ENCODE measurements at regions not wholly inside any gene's neighbourhood (a gene's known extent, or its start where the extent isn't known, plus 50 kb on each side); places are given as distances from the start of the nearest gene placed in this dataset.

- H3K4me3 Mint-ChIP-seq, result no peak overlapping the region
- H3K9me3 Mint-ChIP-seq, result no peaks in the 10 kb centered on the region
- H3K9me3 ChIP-seq (ENCODE audit: control insufficient read depth, insufficient read depth, low read length), result no peaks in the 10 kb centered on the region
- TF ChIP-seq, protein P1, sequence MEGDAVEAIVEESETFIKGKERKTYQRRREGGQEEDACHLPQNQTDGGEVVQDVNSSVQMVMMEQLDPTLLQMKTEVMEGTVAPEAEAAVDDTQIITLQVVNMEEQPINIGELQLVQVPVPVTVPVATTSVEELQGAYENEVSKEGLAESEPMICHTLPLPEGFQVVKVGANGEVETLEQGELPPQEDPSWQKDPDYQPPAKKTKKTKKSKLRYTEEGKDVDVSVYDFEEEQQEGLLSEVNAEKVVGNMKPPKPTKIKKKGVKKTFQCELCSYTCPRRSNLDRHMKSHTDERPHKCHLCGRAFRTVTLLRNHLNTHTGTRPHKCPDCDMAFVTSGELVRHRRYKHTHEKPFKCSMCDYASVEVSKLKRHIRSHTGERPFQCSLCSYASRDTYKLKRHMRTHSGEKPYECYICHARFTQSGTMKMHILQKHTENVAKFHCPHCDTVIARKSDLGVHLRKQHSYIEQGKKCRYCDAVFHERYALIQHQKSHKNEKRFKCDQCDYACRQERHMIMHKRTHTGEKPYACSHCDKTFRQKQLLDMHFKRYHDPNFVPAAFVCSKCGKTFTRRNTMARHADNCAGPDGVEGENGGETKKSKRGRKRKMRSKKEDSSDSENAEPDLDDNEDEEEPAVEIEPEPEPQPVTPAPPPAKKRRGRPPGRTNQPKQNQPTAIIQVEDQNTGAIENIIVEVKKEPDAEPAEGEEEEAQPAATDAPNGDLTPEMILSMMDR (IDR thresholded peaks at IDR 0.05), result no peak
- ATAC-seq (no peak), DNase-seq (no peak)
- no peaks in the 10 kb centered on the region for H3K36me3 ChIP-seq (ENCODE audit: control insufficient read depth, insufficient read depth, low read length)
- H3K36me3 Mint-ChIP-seq, result no peaks in the 10 kb centered on the region
- no peaks in the 10 kb centered on the region for H3K4me1 ChIP-seq (ENCODE audit: control insufficient read depth, insufficient read depth, low read length)
- no peaks in the 10 kb centered on the region for H3K27me3 Mint-ChIP-seq (ENCODE audit: low read depth in 2 of 2)
- intact Hi-C loops (cut with micrococcal nuclease), result no loop called here
- no peaks in the 10 kb centered on the region for H3K4me1 Mint-ChIP-seq
- H3K27ac Mint-ChIP-seq, result no peak overlapping the region
- 100% methylated on average over 1 of the region's 1 CpG for whole genome bisulfite sequencing (ENCODE audit: insufficient coverage)
- no peak overlapping the region for H3K27ac ChIP-seq (ENCODE audit: low read length)
- no peak overlapping the region for H3K4me3 ChIP-seq (ENCODE audit: low read length)
- no peaks in the 10 kb centered on the region for H3K27me3 ChIP-seq (ENCODE audit: control insufficient read depth, insufficient read depth, low read length)
These were observed 114.2 kb upstream of the SULT1C3 start for GRCh38 chr2:108125581-108125980.

DNA sequence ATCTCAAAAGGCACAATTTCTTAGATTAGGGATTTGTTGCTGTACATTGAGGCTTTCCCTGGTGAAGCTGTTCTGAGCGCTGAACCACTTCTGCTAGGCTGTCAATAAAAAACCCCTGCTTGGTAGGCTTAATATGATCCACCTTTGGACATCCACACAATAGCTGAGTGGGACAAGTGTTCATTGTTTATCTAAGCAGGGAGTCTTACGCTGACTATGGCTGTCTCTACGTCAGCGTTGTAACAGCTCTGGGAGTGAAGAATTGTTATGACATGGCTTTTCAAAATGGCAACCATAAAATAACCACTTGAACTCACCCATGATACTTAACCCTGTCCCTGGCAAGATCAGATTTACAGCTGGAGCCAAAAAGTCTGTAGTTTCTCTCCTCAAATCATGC, 111.5 kb upstream of the SULT1C3 start:
- TF ChIP-seq, protein P1 (IDR thresholded peaks at IDR 0.05), result no peak
- Mint-ChIP-seq H3K36me3 (no peaks in the 10 kb centered on the region), H3K9me3 (no peaks in the 10 kb centered on the region), H3K27me3 (ENCODE audit: low read depth in 2 of 2) (no peaks in the 10 kb centered on the region), H3K27ac (no peak overlapping the region), H3K4me3 (no peak overlapping the region), H3K4me1 (no peaks in the 10 kb centered on the region)
- H3K27me3 ChIP-seq (ENCODE audit: control insufficient read depth, insufficient read depth, low read length), result no peaks in the 10 kb centered on the region
- intact Hi-C loops (cut with micrococcal nuclease), result no loop called here
- no peak overlapping the region for H3K27ac ChIP-seq (ENCODE audit: low read length)
- no peaks in the 10 kb centered on the region for H3K36me3 ChIP-seq (ENCODE audit: control insufficient read depth, insufficient read depth, low read length)
- H3K4me1 ChIP-seq (ENCODE audit: control insufficient read depth, insufficient read depth, low read length), result no peaks in the 10 kb centered on the region
- H3K4me3 ChIP-seq (ENCODE audit: low read length), result no peak overlapping the region
- 100% methylated on average over 1 of the region's 4 CpGs for WGBS (ENCODE audit: insufficient coverage)
- ATAC-seq, result no peak
- H3K9me3 ChIP-seq (ENCODE audit: control insufficient read depth, insufficient read depth, low read length), result peaks cover 4% of the 10 kb centered on the region
- DNase-seq, result no peak

DNA sequence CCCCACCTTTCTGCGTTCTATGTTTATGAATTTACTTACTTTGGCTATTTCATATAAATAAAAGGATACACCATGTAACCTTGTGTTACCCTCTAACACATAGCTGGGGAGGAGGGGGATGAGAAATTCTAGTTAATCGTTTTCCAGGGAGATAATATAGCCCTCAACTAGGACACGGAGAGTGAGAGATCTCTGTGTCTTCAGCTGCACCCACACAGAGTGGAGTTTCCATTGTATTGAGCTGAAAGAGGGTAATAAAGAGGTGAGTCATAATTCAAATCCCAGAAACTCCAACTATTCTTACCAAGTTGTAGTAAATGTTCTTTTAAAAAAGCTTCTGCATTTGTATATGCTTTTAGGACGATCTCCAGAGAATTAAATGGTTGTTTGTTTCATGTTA, 110.1 kb upstream of the SULT1C3 start:
- Mint-ChIP-seq H3K9me3 (peaks cover 4 to 5% of the 10 kb centered on the region in 2 donors), H3K4me3 (no peak overlapping the region), H3K4me1 (no peaks in the 10 kb centered on the region), H3K36me3 (no peaks in the 10 kb centered on the region), H3K27me3 (ENCODE audit: low read depth in 2 of 2) (no peaks in the 10 kb centered on the region), H3K27ac (no peak overlapping the region)
- Histone ChIP-seq H3K27me3 (ENCODE audit: control insufficient read depth, insufficient read depth, low read length) (no peaks in the 10 kb centered on the region), H3K4me3 (ENCODE audit: low read length) (no peak overlapping the region), H3K4me1 (ENCODE audit: control insufficient read depth, insufficient read depth, low read length) (no peaks in the 10 kb centered on the region), H3K27ac (ENCODE audit: low read length) (no peak overlapping the region), H3K36me3 (ENCODE audit: control insufficient read depth, insufficient read depth, low read length) (no peaks in the 10 kb centered on the region), H3K9me3 (ENCODE audit: control insufficient read depth, insufficient read depth, low read length) (peaks cover 4% of the 10 kb centered on the region)
- no peak for ATAC-seq
- TF ChIP-seq, protein P1 (IDR thresholded peaks at IDR 0.05), result no peak
- WGBS (ENCODE audit: insufficient coverage), result 76% methylated on average over 3 of the region's 4 CpGs
- intact Hi-C loops (cut with micrococcal nuclease), result no loop called here
- DNase-seq, result no peak

DNA sequence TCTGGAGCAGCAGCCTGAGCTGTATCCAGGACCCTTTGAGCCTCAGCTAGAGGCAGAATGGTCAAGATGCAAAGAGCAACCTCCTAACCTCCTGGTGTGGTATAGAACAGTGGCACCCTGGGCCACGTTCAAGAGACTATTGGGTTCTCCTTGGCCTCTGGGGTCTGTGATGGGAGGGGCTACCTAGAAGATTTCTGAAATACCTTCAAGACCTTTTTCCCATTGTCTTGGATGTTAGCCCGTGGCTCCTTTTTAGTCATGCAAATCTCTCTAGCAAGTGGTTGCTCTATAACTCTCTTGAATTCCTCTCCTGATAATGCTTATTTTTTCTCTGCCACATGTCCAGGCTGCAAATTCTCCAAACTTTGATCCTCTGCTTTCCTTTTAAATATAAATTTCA, 106.3 kb upstream of the SULT1C3 start:
- no peak overlapping the region for H3K4me3 Mint-ChIP-seq
- H3K9me3 ChIP-seq (ENCODE audit: control insufficient read depth, insufficient read depth, low read length), result peaks cover 4% of the 10 kb centered on the region
- no peaks in the 10 kb centered on the region for H3K4me1 ChIP-seq (ENCODE audit: control insufficient read depth, insufficient read depth, low read length)
- H3K27ac Mint-ChIP-seq, result no peak overlapping the region
- no peaks in the 10 kb centered on the region for H3K27me3 ChIP-seq (ENCODE audit: control insufficient read depth, insufficient read depth, low read length)
- no peaks in the 10 kb centered on the region for H3K36me3 ChIP-seq (ENCODE audit: control insufficient read depth, insufficient read depth, low read length)
- TF ChIP-seq, protein P1 (IDR thresholded peaks at IDR 0.05), result no peak
- no peaks in the 10 kb centered on the region for H3K4me1 Mint-ChIP-seq
- WGBS (ENCODE audit: insufficient coverage), result 61% methylated on average over 2 of the region's 2 CpGs
- H3K36me3 Mint-ChIP-seq, result no peaks in the 10 kb centered on the region
- H3K9me3 Mint-ChIP-seq, result peaks cover 10 to 11% of the 10 kb centered on the region in 2 donors
- ATAC-seq (no peak), DNase-seq (no peak)
- H3K27ac ChIP-seq (ENCODE audit: low read length), result no peak overlapping the region
- intact Hi-C loops (cut with micrococcal nuclease), result no loop called here
- H3K27me3 Mint-ChIP-seq (ENCODE audit: low read depth in 2 of 2), result no peaks in the 10 kb centered on the region
- H3K4me3 ChIP-seq (ENCODE audit: low read length), result no peak overlapping the region
